OCI-LY7 (cell line): ENCODE measurements at regions not wholly inside any gene's neighbourhood (a gene's known extent, or its start where the extent isn't known, plus 50 kb on each side); places are given as distances from the start of the nearest gene placed in this dataset.

Experiments used
- EZH2phosphoT487 ChIP-seq: fragments of 200-600 bp; sonication (generic); IDR thresholded peaks from 2 replicates; pipeline ENCODE4 v1.6.1; 2018; ENCODE audit warnings: low read depth, borderline replicate concordance, mild to moderate bottlenecking, mixed run types, antibody characterized with exemption, low read length, moderate library complexity, mixed read lengths
- TF ChIP-seq, protein P1 (sequence below): fragments of 200-600 bp; sonication (generic); conservative IDR thresholded peaks from 2 replicates; pipeline ENCODE4 v1.5.1; 2014; ENCODE audit warnings: mild to moderate bottlenecking, antibody characterized with exemption, low read length, moderate library complexity, mixed read lengths

DNA sequence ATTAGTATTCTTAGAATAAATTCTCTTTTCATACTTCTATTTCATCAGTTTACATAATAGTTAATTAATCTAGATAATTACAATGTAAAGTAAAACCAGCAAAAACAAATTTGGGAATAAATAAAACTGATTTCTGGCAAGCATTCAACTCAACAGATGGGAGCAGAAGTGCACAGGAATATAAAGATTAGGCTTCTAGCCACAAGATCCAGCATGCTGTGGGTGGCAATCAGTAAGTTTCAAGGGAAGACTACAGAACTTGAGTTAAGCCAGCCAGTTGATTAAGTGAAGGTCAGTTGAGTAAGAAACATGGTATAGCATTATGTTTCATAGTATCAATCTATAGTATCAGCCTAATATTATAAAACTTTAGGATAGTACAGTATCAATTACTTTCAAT, 324.2 kb upstream of the AADAT start:
- TF ChIP-seq, protein P1, sequence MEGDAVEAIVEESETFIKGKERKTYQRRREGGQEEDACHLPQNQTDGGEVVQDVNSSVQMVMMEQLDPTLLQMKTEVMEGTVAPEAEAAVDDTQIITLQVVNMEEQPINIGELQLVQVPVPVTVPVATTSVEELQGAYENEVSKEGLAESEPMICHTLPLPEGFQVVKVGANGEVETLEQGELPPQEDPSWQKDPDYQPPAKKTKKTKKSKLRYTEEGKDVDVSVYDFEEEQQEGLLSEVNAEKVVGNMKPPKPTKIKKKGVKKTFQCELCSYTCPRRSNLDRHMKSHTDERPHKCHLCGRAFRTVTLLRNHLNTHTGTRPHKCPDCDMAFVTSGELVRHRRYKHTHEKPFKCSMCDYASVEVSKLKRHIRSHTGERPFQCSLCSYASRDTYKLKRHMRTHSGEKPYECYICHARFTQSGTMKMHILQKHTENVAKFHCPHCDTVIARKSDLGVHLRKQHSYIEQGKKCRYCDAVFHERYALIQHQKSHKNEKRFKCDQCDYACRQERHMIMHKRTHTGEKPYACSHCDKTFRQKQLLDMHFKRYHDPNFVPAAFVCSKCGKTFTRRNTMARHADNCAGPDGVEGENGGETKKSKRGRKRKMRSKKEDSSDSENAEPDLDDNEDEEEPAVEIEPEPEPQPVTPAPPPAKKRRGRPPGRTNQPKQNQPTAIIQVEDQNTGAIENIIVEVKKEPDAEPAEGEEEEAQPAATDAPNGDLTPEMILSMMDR, result no peak
- no peak for TF ChIP-seq EZH2phosphoT487
